IPS-15b (cell line): ENCODE measurements at regions not wholly inside any gene's neighbourhood (a gene's known extent, or its start where the extent isn't known, plus 50 kb on each side); places are given as distances from the start of the nearest gene placed in this dataset.
"Not testable (repeated sequence)": the region's sequence is repeated elsewhere in the genome, so short reads cannot be mapped to it uniquely, and the experiment has no call there.

Experiments used
- H3K27me3 ChIP-seq: one replicate; pipeline ENCODE4 v1.6.1; 2013; ENCODE audit warnings: low read length; ENCODE audit not compliant: control insufficient read depth, insufficient read depth
- H3K36me3 ChIP-seq: one replicate; pipeline ENCODE4 v1.6.1; 2013; ENCODE audit warnings: low read length; ENCODE audit not compliant: control insufficient read depth, insufficient read depth
- H3K4me1 ChIP-seq: one replicate; pipeline ENCODE4 v1.6.1; 2013; ENCODE audit warnings: mild to moderate bottlenecking, low read length; ENCODE audit not compliant: control insufficient read depth, insufficient read depth
- H3K4me3 ChIP-seq: one replicate; pipeline ENCODE4 v1.5.1; 2013; ENCODE audit warnings: low read depth, low read length
- H3K9ac ChIP-seq: one replicate; pipeline ENCODE4 v1.6.1; 2013; ENCODE audit warnings: low read depth, mild to moderate bottlenecking, low read length
- H3K9me3 ChIP-seq: one replicate; pipeline ENCODE4 v1.6.1; 2013; ENCODE audit warnings: mild to moderate bottlenecking, low read length; ENCODE audit not compliant: control insufficient read depth, insufficient read depth

- peaks cover 2% of the 10 kb centered on the region for H3K4me1 ChIP-seq
- no peak overlapping the region for H3K4me3 ChIP-seq
- peaks cover 18% of the 10 kb centered on the region for H3K27me3 ChIP-seq
- H3K36me3 ChIP-seq, result no peaks in the 10 kb centered on the region
- H3K9me3 ChIP-seq, result no peaks in the 10 kb centered on the region
- H3K9ac ChIP-seq, result no peak overlapping the region
Observed at GRCh38 chr1:121522061-121522759, 337.4 kb downstream of the SRGAP2C start.

- not testable (repeated sequence) for H3K4me1 ChIP-seq, H3K36me3 ChIP-seq, H3K9ac ChIP-seq, H3K9me3 ChIP-seq, H3K4me3 ChIP-seq
- peaks cover 15% of the 10 kb centered on the region for H3K27me3 ChIP-seq
Observed at GRCh38 chr1:121523112-121523511, 338.3 kb downstream of the SRGAP2C start.

- Histone ChIP-seq H3K9ac (no peak overlapping the region), H3K27me3 (peaks cover 7% of the 10 kb centered on the region), H3K4me1 (no peaks in the 10 kb centered on the region), H3K9me3 (no peaks in the 10 kb centered on the region), H3K4me3 (no peak overlapping the region), H3K36me3 (no peaks in the 10 kb centered on the region)
Observed at GRCh38 chr1:121525355-121525754, 340.6 kb downstream of the SRGAP2C start.

DNA sequence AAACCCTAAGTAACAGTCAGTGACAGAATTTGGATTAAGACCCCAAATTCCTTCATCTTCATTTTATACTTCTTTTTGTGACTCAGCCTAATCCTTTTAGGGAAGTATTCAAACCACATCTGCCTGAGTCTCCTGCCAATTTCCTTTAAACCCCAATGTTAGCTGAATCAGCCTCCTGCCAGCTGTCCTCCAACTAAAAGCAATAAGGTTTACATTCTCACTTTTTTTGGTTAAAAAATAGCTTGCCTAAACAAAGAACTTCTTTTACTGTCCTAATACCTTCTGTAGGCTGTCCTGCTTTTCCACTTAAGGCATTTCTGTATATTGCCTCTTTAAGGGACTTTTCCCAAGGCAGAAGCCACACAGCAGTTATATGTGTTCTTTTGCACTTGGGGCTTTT is 344.2 kb downstream of the SRGAP2C start:
- not testable (repeated sequence) for H3K9me3 ChIP-seq, H3K36me3 ChIP-seq, H3K4me1 ChIP-seq, H3K27me3 ChIP-seq, H3K4me3 ChIP-seq, H3K9ac ChIP-seq

DNA sequence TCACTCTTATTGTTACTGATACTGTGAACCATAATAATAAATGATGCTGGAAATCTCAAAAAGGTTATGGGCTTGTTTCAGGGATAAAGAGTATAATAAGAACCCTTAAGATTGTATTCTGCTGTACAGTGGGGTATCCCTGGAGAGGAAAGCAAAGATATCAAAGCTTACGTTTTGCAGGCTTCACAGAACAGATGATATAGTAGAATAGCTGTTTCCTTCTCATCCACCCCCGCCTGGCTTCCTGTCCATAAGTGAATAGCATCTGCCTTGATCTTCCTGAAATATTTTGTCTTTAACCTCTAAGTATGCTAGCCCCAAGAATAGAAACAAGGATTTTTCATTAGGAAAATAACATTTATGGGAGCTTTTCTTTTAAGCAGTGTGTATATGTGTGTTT is 345.3 kb downstream of the SRGAP2C start:
- H3K9ac ChIP-seq, H3K4me1 ChIP-seq, H3K36me3 ChIP-seq, H3K9me3 ChIP-seq, H3K27me3 ChIP-seq, H3K4me3 ChIP-seq: not testable (repeated sequence)

DNA sequence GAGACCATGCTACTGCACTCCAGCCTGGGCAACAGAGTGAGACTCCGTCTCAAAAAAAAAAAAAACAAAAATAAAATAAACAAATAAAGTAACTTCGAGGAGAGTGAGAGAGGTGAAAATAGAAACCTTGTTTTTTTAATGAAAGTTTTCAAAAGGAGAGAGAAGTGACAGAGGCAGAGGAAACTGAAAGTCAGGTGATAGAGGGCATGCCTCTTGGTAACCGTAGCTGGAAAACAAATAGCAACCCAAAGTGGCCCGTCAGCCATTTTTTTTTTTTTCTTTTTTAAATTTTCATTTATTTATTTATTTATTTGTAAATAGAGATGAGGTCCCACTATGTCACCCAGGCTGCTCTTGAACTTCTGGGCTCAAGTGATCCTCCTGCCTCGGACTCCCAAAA is 347.0 kb downstream of the SRGAP2C start:
- not testable (repeated sequence) for H3K4me3 ChIP-seq, H3K9ac ChIP-seq, H3K27me3 ChIP-seq

GRCh38 chr1:121538148-121538547 is 353.4 kb downstream of the SRGAP2C start:
- H3K27me3 ChIP-seq, H3K4me1 ChIP-seq, H3K9me3 ChIP-seq, H3K36me3 ChIP-seq: not testable (repeated sequence)
- Histone ChIP-seq H3K9ac (peak overlapping the region; percentile 83), H3K4me3 (peak overlapping the region; percentile 62)

More for the DNA sequence above, 347.0 kb downstream of the SRGAP2C start:
- not testable (repeated sequence) for H3K9me3 ChIP-seq, H3K4me1 ChIP-seq, H3K36me3 ChIP-seq

DNA sequence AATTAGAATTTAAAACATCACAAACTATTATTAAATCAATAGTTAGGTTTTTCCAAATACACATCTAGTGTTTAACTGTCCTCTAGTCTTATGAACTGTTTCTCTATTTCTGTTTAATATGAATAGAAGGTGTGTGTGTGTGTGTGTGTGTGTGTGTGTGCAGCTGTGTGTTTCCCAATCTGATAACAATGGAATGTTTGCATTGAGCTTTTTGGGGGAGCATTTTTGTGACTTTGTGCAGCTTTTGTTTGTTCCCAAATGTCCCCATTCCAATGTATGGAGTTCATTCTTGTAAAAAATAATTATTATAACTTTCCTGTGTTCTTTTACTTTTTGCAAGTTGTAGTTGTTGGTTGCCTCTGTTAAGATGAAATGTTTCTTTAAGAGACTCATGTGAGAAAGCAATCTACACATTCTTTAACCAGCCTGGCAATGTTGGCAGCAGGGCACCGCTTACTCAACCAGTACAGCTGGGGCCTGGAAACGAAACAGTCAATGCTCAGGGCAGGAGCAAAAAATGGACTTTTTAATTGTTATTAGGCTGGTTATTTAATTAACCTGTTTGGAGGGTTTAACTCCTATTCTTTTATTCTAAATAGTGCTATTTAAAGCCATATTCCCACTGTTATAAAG is 354.3 kb downstream of the SRGAP2C start:
- Histone ChIP-seq H3K9me3 (no peaks in the 10 kb centered on the region), H3K4me1 (no peaks in the 10 kb centered on the region), H3K27me3 (no peaks in the 10 kb centered on the region), H3K9ac (no peak overlapping the region), H3K4me3 (peak overlapping the region; percentile 62), H3K36me3 (no peaks in the 10 kb centered on the region)

DNA sequence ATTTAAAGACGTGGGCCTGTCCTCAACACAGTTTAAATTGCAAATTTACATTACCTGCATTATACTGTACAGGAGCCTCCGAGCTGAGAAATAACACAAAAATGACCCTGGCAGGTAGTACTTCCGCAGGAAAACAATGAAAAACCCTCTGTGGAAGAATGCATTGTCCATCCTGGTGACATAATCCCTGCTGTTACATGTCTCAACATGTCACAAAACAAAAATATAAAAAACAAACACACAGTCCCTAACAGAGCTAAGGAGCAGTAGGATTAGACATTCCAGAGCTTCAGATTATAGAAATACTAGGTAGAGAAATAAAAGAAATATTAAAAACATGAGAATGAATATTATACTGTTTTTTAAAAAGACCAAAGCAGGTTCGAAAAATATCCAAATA is 359.2 kb downstream of the SRGAP2C start:
- H3K36me3 ChIP-seq, H3K9me3 ChIP-seq, H3K4me3 ChIP-seq, H3K9ac ChIP-seq, H3K27me3 ChIP-seq, H3K4me1 ChIP-seq: not testable (repeated sequence)

GRCh38 chr1:121544500-121544899 is 359.7 kb downstream of the SRGAP2C start:
- H3K27me3 ChIP-seq, result no peaks in the 10 kb centered on the region
- no peak overlapping the region for H3K4me3 ChIP-seq
- no peaks in the 10 kb centered on the region for H3K9me3 ChIP-seq
- H3K9ac ChIP-seq, result no peak overlapping the region
- H3K36me3 ChIP-seq, result no peaks in the 10 kb centered on the region
- H3K4me1 ChIP-seq, result no peaks in the 10 kb centered on the region

- not testable (repeated sequence) for H3K36me3 ChIP-seq, H3K4me3 ChIP-seq, H3K9ac ChIP-seq, H3K9me3 ChIP-seq, H3K27me3 ChIP-seq, H3K4me1 ChIP-seq
Observed at GRCh38 chr1:121545899-121546298, 361.1 kb downstream of the SRGAP2C start.

DNA sequence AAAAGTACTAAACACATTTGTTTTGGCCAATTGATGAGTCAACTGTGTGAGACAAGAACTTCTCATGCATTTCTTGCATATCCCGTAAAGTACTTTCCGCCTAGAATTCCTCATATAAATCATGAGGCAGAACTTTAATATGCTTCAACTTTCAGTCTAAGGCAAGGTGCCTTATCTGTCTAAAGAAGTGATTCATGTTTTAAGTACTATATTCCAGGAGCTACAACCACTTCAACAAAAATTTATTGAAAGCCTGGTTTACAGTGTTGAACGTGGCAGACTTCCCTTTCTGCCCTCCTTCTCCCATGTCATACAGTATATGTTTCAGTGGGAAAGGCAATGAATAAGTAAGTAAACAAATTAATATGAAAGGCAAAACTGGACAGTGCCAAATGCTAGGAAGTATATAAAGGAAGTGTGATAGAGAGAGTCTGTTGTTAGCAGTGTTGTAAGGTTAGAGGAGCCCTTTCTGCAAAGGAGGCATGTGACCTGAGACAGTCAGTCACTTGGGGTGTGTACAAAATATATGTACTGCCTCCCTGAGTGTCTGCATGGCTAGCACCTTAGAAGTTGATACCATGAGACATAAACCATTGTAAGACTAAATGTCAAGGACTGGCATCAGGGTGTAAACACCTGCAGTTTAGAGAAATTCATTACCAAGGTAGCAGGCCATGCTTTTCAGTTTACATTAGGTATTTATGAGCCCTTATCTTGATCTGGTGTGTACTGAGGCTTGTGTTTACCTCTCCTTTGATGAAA is 362.2 kb downstream of the SRGAP2C start:
- Histone ChIP-seq H3K4me3 (no peak overlapping the region), H3K9me3 (no peaks in the 10 kb centered on the region), H3K36me3 (no peaks in the 10 kb centered on the region), H3K4me1 (no peaks in the 10 kb centered on the region), H3K9ac (no peak overlapping the region), H3K27me3 (no peaks in the 10 kb centered on the region)
